ENCODE measurements at regions not wholly inside any gene's neighbourhood (a gene's known extent, or its start where the extent isn't known, plus 50 kb on each side); places are given as distances from the start of the nearest gene placed in this dataset.

- peak; percentile 85 for DNase-seq
Observed at GRCh38 chr1:234745844-234746797, 136.1 kb upstream of the IRF2BP2 start.

GRCh38 chr1:234745276-234745675 lies 135.3 kb upstream of the IRF2BP2 start:
- no peak for DNase-seq

GRCh38 chr1:234743791-234744611 lies 134.0 kb upstream of the IRF2BP2 start:
- DNase-seq = peak; percentile 87

GRCh38 chr1:234742622-234743021 lies 132.6 kb upstream of the IRF2BP2 start:
- no peak for DNase-seq

GRCh38 chr1:234737967-234738314 lies 128.0 kb upstream of the IRF2BP2 start:
- DNase-seq = peak; percentile 51

GRCh38 chr1:234735916-234736315 lies 125.9 kb upstream of the IRF2BP2 start:
- DNase-seq = no peak

- DNase-seq = no peak
Observed at GRCh38 chr1:234735476-234735875, 125.5 kb upstream of the IRF2BP2 start.

GRCh38 chr1:234734869-234735268 lies 124.9 kb upstream of the IRF2BP2 start:
- DNase-seq = no peak

GRCh38 chr1:234734412-234734835 lies 124.4 kb upstream of the IRF2BP2 start:
- DNase-seq = no peak

GRCh38 chr1:234733427-234733826 lies 123.4 kb upstream of the IRF2BP2 start:
- no peak for DNase-seq

- no peak for DNase-seq
Observed at GRCh38 chr1:234732671-234733390, 122.9 kb upstream of the IRF2BP2 start.

- no peak for DNase-seq
Observed at GRCh38 chr1:234732260-234732659, 122.3 kb upstream of the IRF2BP2 start.

- DNase-seq = no peak
Observed at GRCh38 chr1:234731569-234732085, 121.6 kb upstream of the IRF2BP2 start.

GRCh38 chr1:234730770-234731568 lies 121.0 kb upstream of the IRF2BP2 start:
- no peak for DNase-seq

GRCh38 chr1:234730475-234730769 lies 120.4 kb upstream of the IRF2BP2 start:
- no peak for DNase-seq

GRCh38 chr1:234729561-234730474 lies 119.8 kb upstream of the IRF2BP2 start:
- peak; percentile 81 for DNase-seq

GRCh38 chr1:234728740-234729139 lies 118.8 kb upstream of the IRF2BP2 start:
- no peak for DNase-seq

- peak; percentile 83 for DNase-seq
Observed at GRCh38 chr1:234727018-234727940, 117.3 kb upstream of the IRF2BP2 start.

- DNase-seq = no peak
Observed at GRCh38 chr1:234726359-234726943, 116.5 kb upstream of the IRF2BP2 start.
